Common myeloid progenitor, CD34-positive (primary cell): ENCODE measurements at regions not wholly inside any gene's neighbourhood (a gene's known extent, or its start where the extent isn't known, plus 50 kb on each side); places are given as distances from the start of the nearest gene placed in this dataset.

Experiments used
- CTCF ChIA-PET: fragments of 350-600 bp; sonication (Branson Sonifier 250); formaldehyde crosslinking; loops from one replicate; lab custom pipeline; 2021; ENCODE audit warnings: antibody characterized with exemption; lab: Charles Lee
- POLR2A ChIA-PET: fragments of 350-600 bp; sonication (Branson Sonifier 250); formaldehyde crosslinking; loops from one replicate; lab custom pipeline; 2021; ENCODE audit warnings: antibody characterized with exemption; lab: Charles Lee
- DNase-seq, 3 donors: peaks; one replicate each; pipeline versions ENCODE4 v3.0.0 to v3.0.0-alpha.2; 2013
- H3K27ac ChIP-seq, 2 experiments: 1 replicate in 1 of 2; 2 replicates in 1 of 2; pipeline ENCODE4 v1.7.0; 2013; ENCODE audit warnings: inconsistent platforms in 2 of 2, low read length in 2 of 2, mild to moderate bottlenecking in 2 of 2, low read depth in 1 of 2, moderate library complexity in 1 of 2; ENCODE audit not compliant: severe bottlenecking in 2 of 2, insufficient read depth in 1 of 2, poor library complexity in 1 of 2
- H3K27me3 ChIP-seq, 5 experiments: replicated peaks in 2 of 5; 1 replicate in 3 of 5; 2 replicates in 2 of 5; pipeline versions ENCODE4 v1.6.1 to v1.7.0; 2013; ENCODE audit warnings: low read length in 4 of 5, mild to moderate bottlenecking in 2 of 5, moderate library complexity in 2 of 5, inconsistent platforms in 1 of 5; ENCODE audit not compliant: insufficient read depth in 5 of 5, control insufficient read depth in 4 of 5
- H3K36me3 ChIP-seq, 4 experiments: 1 replicate in 2 of 4; 2 replicates in 2 of 4; pipeline versions ENCODE4 v1.6.1 to v1.7.0; 2013; ENCODE audit warnings: low read length in 3 of 4, control low read depth in 1 of 4, mild to moderate bottlenecking in 1 of 4; ENCODE audit not compliant: control insufficient read depth in 4 of 4, insufficient read depth in 4 of 4
- H3K4me1 ChIP-seq, 4 experiments: 1 replicate in 3 of 4; 2 replicates in 1 of 4; pipeline versions ENCODE4 v1.6.1 to v1.7.1; 2013; ENCODE audit warnings: low read length in 3 of 4, mild to moderate bottlenecking in 3 of 4, control low read depth in 1 of 4, inconsistent platforms in 1 of 4, moderate library complexity in 1 of 4; ENCODE audit not compliant: control insufficient read depth in 4 of 4, insufficient read depth in 4 of 4; ENCODE audit errors: control extremely low read depth in 1 of 4
- H3K4me3 ChIP-seq, 7 experiments: 1 replicate in 4 of 7; 2 replicates in 3 of 7; pipeline versions ENCODE4 v1.5.1 to v1.7.0; 2013; ENCODE audit warnings: mild to moderate bottlenecking in 7 of 7, low read length in 6 of 7, moderate library complexity in 6 of 7, inconsistent platforms in 2 of 7, low read depth in 2 of 7, control low read depth in 1 of 7; ENCODE audit not compliant: insufficient read depth in 4 of 7, control insufficient read depth in 1 of 7; ENCODE audit errors: extremely low read depth in 1 of 7
- H3K9me3 ChIP-seq, 5 experiments: 1 replicate in 4 of 5; 2 replicates in 1 of 5; pipeline versions ENCODE4 v1.6.1 to v1.7.1; 2013; ENCODE audit warnings: low read length in 4 of 5, mild to moderate bottlenecking in 2 of 5, inconsistent platforms in 1 of 5, low read depth in 1 of 5, moderate library complexity in 1 of 5; ENCODE audit not compliant: control insufficient read depth in 4 of 5, insufficient read depth in 2 of 5; ENCODE audit errors: control extremely low read depth in 1 of 5
- WGBS: methylation state at CpG from one replicate; pipeline ENCODE4 v1.1.5; 2013; ENCODE audit not compliant: insufficient coverage; 5-methylcytosine and 5-hydroxymethylcytosine counted together

GRCh38 chr22:47842119-47842518 is 1079.7 kb downstream of the TBC1D22A start:
- POLR2A ChIA-PET: no interaction called here

GRCh38 chr22:47841156-47841555 is 1078.7 kb downstream of the TBC1D22A start:
- CTCF ChIA-PET: no interaction called here

More at GRCh38 chr22:47842119-47842518, 1079.7 kb downstream of the TBC1D22A start:
- CTCF ChIA-PET: interaction anchor here (1.3 kb wide), 1 partner anchor 11 kb away, joined by 5 read pairs; no protein-coding TSS in a partner anchor
- 54% methylated on average over 10 of the region's 10 CpGs for WGBS
- H3K4me3 ChIP-seq: no peak overlapping the region
- no peak overlapping the region for H3K27ac ChIP-seq
- H3K4me1 ChIP-seq: no peaks in the 10 kb centered on the region
- no peaks in the 10 kb centered on the region for H3K36me3 ChIP-seq
- DNase-seq: no peak
- no peaks in the 10 kb centered on the region for H3K9me3 ChIP-seq
- H3K27me3 ChIP-seq: peaks cover 0 to 38% (median 5%) of the 10 kb centered on the region in 5 experiments

GRCh38 chr22:47839595-47840227 is 1077.3 kb downstream of the TBC1D22A start:
- Histone ChIP-seq H3K36me3 (no peaks in the 10 kb centered on the region), H3K4me1 (no peaks in the 10 kb centered on the region), H3K27ac (no peak overlapping the region), H3K9me3 (no peaks in the 10 kb centered on the region), H3K4me3 (no peak overlapping the region), H3K27me3 (peaks cover 0 to 31% (median 5%) of the 10 kb centered on the region in 5 experiments)
- CTCF ChIA-PET: no interaction called here
- POLR2A ChIA-PET: no interaction called here
- WGBS: 96% methylated on average over 8 of the region's 13 CpGs
- DNase-seq: no peak

More at GRCh38 chr22:47841156-47841555, 1078.7 kb downstream of the TBC1D22A start:
- DNase-seq: no peak
- Histone ChIP-seq H3K27me3 (peaks cover 0 to 38% (median 5%) of the 10 kb centered on the region in 5 experiments), H3K36me3 (no peaks in the 10 kb centered on the region), H3K9me3 (no peaks in the 10 kb centered on the region), H3K4me3 (no peak overlapping the region), H3K27ac (no peak overlapping the region), H3K4me1 (no peaks in the 10 kb centered on the region)
- 50% methylated on average over 2 of the region's 3 CpGs for WGBS
- POLR2A ChIA-PET: no interaction called here

GRCh38 chr22:47837703-47838102 is 1075.3 kb downstream of the TBC1D22A start:
- Histone ChIP-seq H3K4me3 (no peak overlapping the region), H3K27ac (no peak overlapping the region), H3K9me3 (no peaks in the 10 kb centered on the region), H3K36me3 (no peaks in the 10 kb centered on the region), H3K4me1 (no peaks in the 10 kb centered on the region), H3K27me3 (peaks cover 0 to 32% (median 5%) of the 10 kb centered on the region in 5 experiments)
- CTCF ChIA-PET: interaction anchor here (1.0 kb wide), 1 partner anchor 992 kb away, joined by 3 read pairs; no protein-coding TSS in a partner anchor
- DNase-seq: peak; percentile 22 to 45 (median 41)
- POLR2A ChIA-PET: no interaction called here
- 64% methylated on average over 2 of the region's 3 CpGs for whole genome bisulfite sequencing

GRCh38 chr22:47836957-47837356 is 1074.5 kb downstream of the TBC1D22A start:
- Histone ChIP-seq H3K27ac (no peak overlapping the region), H3K36me3 (no peaks in the 10 kb centered on the region), H3K4me3 (no peak overlapping the region), H3K9me3 (no peaks in the 10 kb centered on the region), H3K27me3 (peaks cover 0 to 34% (median 5%) of the 10 kb centered on the region in 5 experiments), H3K4me1 (no peaks in the 10 kb centered on the region)
- ChIA-PET CTCF (no interaction called here), POLR2A (no interaction called here)
- DNase-seq: no peak
- WGBS: 92% methylated on average over 2 of the region's 2 CpGs

GRCh38 chr22:47835726-47836125 is 1073.3 kb downstream of the TBC1D22A start:
- DNase-seq: peak; percentile 2 to 41 (median 18)
- Histone ChIP-seq H3K27ac (no peak overlapping the region), H3K27me3 (peaks cover 0 to 29% (median 3%) of the 10 kb centered on the region in 5 experiments), H3K36me3 (no peaks in the 10 kb centered on the region), H3K4me3 (no peak overlapping the region), H3K9me3 (no peaks in the 10 kb centered on the region), H3K4me1 (no peaks in the 10 kb centered on the region)
- WGBS: 100% methylated on average over 3 of the region's 7 CpGs
- CTCF ChIA-PET: no interaction called here
- POLR2A ChIA-PET: no interaction called here

GRCh38 chr22:47826016-47826415 is 1063.6 kb downstream of the TBC1D22A start:
- Histone ChIP-seq H3K9me3 (peaks cover 0 to 3% (median 0%) of the 10 kb centered on the region in 5 experiments), H3K4me3 (no peak overlapping the region), H3K4me1 (no peaks in the 10 kb centered on the region), H3K27ac (no peak overlapping the region), H3K27me3 (peaks cover 0 to 8% (median 0%) of the 10 kb centered on the region in 5 experiments), H3K36me3 (no peaks in the 10 kb centered on the region)
- DNase-seq: no peak
- ChIA-PET CTCF (no interaction called here), POLR2A (interaction anchor here (0.6 kb wide), 1 partner anchor 241 kb away, joined by 4 read pairs; no protein-coding TSS in a partner anchor)
- 67% methylated on average over 5 of the region's 6 CpGs for WGBS
